Esophagus muscularis mucosa (tissue), 3 donors: ENCODE measurements at regions not wholly inside any gene's neighbourhood (a gene's known extent, or its start where the extent isn't known, plus 50 kb on each side); places are given as distances from the start of the nearest gene placed in this dataset.

Experiments
- CTCF ChIP-seq, 3 experiments: fragments of 200-600 bp in 2 of 3; fragments of 450-650 bp in 1 of 3; sonication (generic) in 2 of 3; IDR thresholded peaks; one replicate each; pipeline ENCODE4 v1.5.1; 2017 to 2019; ENCODE audit warnings: antibody characterized with exemption in 3 of 3, mild to moderate bottlenecking in 2 of 3, moderate library complexity in 1 of 3
- POLR2A ChIP-seq: fragments of 450-650 bp; IDR thresholded peaks from one replicate; pipeline ENCODE4 v1.6.1; 2017; ENCODE audit warnings: antibody characterized with exemption, moderate library complexity, mild to moderate bottlenecking, low read depth

GRCh38 chr14:106874350-106874749, 1348.0 kb downstream of the TMEM121 start:
- TF ChIP-seq CTCF (IDR thresholded peaks at IDR 0.05) (no peak), POLR2A (no peak)
